ENCODE measurements at regions not wholly inside any gene's neighbourhood (a gene's known extent, or its start where the extent isn't known, plus 50 kb on each side); places are given as distances from the start of the nearest gene placed in this dataset.

- POLR2A ChIA-PET (ENCODE audit: unreplicated experiment) = no interaction called here
- ATAC-seq (ENCODE audit: low read depth) (no peak), DNase-seq (no peak)
- in situ Hi-C loops (cut with MboI; ENCODE audit: low sequenced_read_pairs) = no loop called here
- H4K91ac ChIP-seq (ENCODE audit: insufficient read depth, low read depth, low read length) = no peak overlapping the region
- dilution Hi-C loops (cut with HindIII; ENCODE audit: low sequenced_read_pairs, unreplicated experiment) = no loop called here
- H3K4me2 ChIP-seq (ENCODE audit: low read depth, low read length) = no peak overlapping the region
- no peaks in the 10 kb centered on the region for H3K79me1 ChIP-seq (ENCODE audit: low read depth in 1 of 2, low read length in 2 of 2)
- H2BK15ac ChIP-seq (ENCODE audit: low read depth, low read length) = no peak overlapping the region
- CTCF ChIA-PET = interaction anchor here (0.6 kb wide), 1 partner anchor 163 kb away, joined by 3 read pairs; no protein-coding TSS in a partner anchor
- no peaks in the 10 kb centered on the region for H4K20me1 ChIP-seq (ENCODE audit: insufficient read depth, low read length)
- no peak overlapping the region for H3K9ac ChIP-seq (ENCODE audit: low read depth, low read length)
- H3K9me1 ChIP-seq (ENCODE audit: insufficient read depth, low read length) = no peaks in the 10 kb centered on the region
- no peaks in the 10 kb centered on the region for H3K9me3 ChIP-seq (ENCODE audit: control insufficient read depth, insufficient read depth, low read length)
- H3K27ac ChIP-seq (ENCODE audit: insufficient read depth, low read length) = no peak overlapping the region
- H2BK5ac ChIP-seq (ENCODE audit: low read depth, low read length, poor library complexity, severe bottlenecking) = no peak overlapping the region
- no peak overlapping the region for H3K14ac ChIP-seq (replicated peaks; ENCODE audit: low read depth, low read length)
- H4K8ac ChIP-seq (ENCODE audit: low read depth in 2 of 2, low read length in 2 of 2) = no peak overlapping the region
- no peak overlapping the region for H4K5ac ChIP-seq (ENCODE audit: low read depth, low read length)
- WGBS, 2 experiments (ENCODE audit: extremely low coverage in 2 of 2, insufficient read length in 1 of 2) = no CpG with 5 or more reads among the region's 2 CpGs
- no peak overlapping the region for H2AK9ac ChIP-seq (replicated peaks; ENCODE audit: low read depth, low read length, poor library complexity)
- no TSS peak for BruUV-seq (replicated peaks)
- no peak overlapping the region for H3K4me3 ChIP-seq (ENCODE audit: insufficient read depth, low read depth, low read length)
- H3K36me3 ChIP-seq (ENCODE audit: control insufficient read depth, insufficient read depth, low read length) = no peaks in the 10 kb centered on the region
- no peak overlapping the region for H3K56ac ChIP-seq (ENCODE audit: extremely low read depth, insufficient read depth, low read length)
- no peaks in the 10 kb centered on the region for H3K4me1 ChIP-seq (ENCODE audit: control insufficient read depth, insufficient read depth, low read length)
- no peak overlapping the region for H2AFZ ChIP-seq (replicated peaks; ENCODE audit: low read length, poor library complexity)
- no peaks in the 10 kb centered on the region for H3K27me3 ChIP-seq (ENCODE audit: control insufficient read depth, insufficient read depth, low read length)
- no peak overlapping the region for H2BK120ac ChIP-seq (ENCODE audit: low read depth, low read length)
- no peak overlapping the region for H2AK5ac ChIP-seq (ENCODE audit: low read depth, low read length)
- no peak overlapping the region for H3K23ac ChIP-seq (ENCODE audit: low read depth, low read length)
- TF ChIP-seq, protein P1, sequence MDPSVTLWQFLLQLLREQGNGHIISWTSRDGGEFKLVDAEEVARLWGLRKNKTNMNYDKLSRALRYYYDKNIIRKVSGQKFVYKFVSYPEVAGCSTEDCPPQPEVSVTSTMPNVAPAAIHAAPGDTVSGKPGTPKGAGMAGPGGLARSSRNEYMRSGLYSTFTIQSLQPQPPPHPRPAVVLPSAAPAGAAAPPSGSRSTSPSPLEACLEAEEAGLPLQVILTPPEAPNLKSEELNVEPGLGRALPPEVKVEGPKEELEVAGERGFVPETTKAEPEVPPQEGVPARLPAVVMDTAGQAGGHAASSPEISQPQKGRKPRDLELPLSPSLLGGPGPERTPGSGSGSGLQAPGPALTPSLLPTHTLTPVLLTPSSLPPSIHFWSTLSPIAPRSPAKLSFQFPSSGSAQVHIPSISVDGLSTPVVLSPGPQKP (IDR thresholded peaks at IDR 0.05; ENCODE audit: borderline replicate concordance, low read depth, low read length) = no peak
- TF ChIP-seq NFE2L2 (IDR thresholded peaks at IDR 0.05; ENCODE audit: low read depth, low read length) (no peak), POLR2A (IDR thresholded peaks at IDR 0.05; ENCODE audit: low read depth, low read length) (no peak), CEBPB (IDR thresholded peaks at IDR 0.05; ENCODE audit: low read depth, low read length) (no peak), SMC3 (IDR thresholded peaks at IDR 0.05; ENCODE audit: low read depth, low read length) (no peak), BHLHE40 (IDR thresholded peaks at IDR 0.05; ENCODE audit: low read depth, low read length) (no peak), RAD21 (IDR thresholded peaks at IDR 0.05; ENCODE audit: low read length) (no peak), MAFK (IDR thresholded peaks at IDR 0.05; ENCODE audit: low read depth, low read length) (no peak), MAZ (IDR thresholded peaks at IDR 0.05; ENCODE audit: borderline replicate concordance, low read depth, low read length) (no peak), RFX5 (IDR thresholded peaks at IDR 0.05; ENCODE audit: low read depth, low read length) (no peak)
- H3K18ac ChIP-seq (ENCODE audit: low read depth, low read length) = no peak overlapping the region
- H3K4ac ChIP-seq (ENCODE audit: low read depth, low read length) = no peak overlapping the region
- no peak overlapping the region for H2BK20ac ChIP-seq (ENCODE audit: low read depth, low read length)
- intact Hi-C loops (cut with micrococcal nuclease) = no loop called here
Observed at GRCh38 chr7:23907012-23907411, 197.0 kb downstream of the STK31 start.

All from IMR-90 (cell line).